H9 (cell line): ENCODE measurements at regions not wholly inside any gene's neighbourhood (a gene's known extent, or its start where the extent isn't known, plus 50 kb on each side); places are given as distances from the start of the nearest gene placed in this dataset.

Experiments
- DNase-seq: peaks from one replicate; pipeline ENCODE4 v3.0.0-alpha.2; 2017
- H2AFZ ChIP-seq: one replicate; pipeline ENCODE4 v1.6.1; 2013; ENCODE audit warnings: mild to moderate bottlenecking, low read length, control low read depth, moderate library complexity
- H2AK5ac ChIP-seq: 2 replicates; pipeline ENCODE4 v1.6.1; 2013; ENCODE audit warnings: low read length, control low read depth, mixed read lengths; ENCODE audit not compliant: insufficient read length
- H2BK120ac ChIP-seq: one replicate; pipeline ENCODE4 v1.6.1; 2013; ENCODE audit warnings: low read depth, mild to moderate bottlenecking, low read length, control low read depth, inconsistent platforms; ENCODE audit not compliant: poor library complexity, severe bottlenecking
- H2BK12ac ChIP-seq: 2 replicates; pipeline ENCODE4 v1.6.1; 2013; ENCODE audit warnings: low read length, control low read depth, mixed read lengths, low read depth; ENCODE audit not compliant: insufficient read length
- H2BK15ac ChIP-seq: 2 replicates; pipeline ENCODE4 v1.6.1; 2013; ENCODE audit warnings: low read depth, low read length, control low read depth
- H2BK20ac ChIP-seq: one replicate; pipeline ENCODE4 v1.6.1; 2013; ENCODE audit warnings: low read depth, mild to moderate bottlenecking, low read length, control low read depth, inconsistent platforms; ENCODE audit not compliant: poor library complexity, severe bottlenecking
- H2BK5ac ChIP-seq: 2 replicates; pipeline ENCODE4 v1.6.1; 2013; ENCODE audit warnings: low read length, control low read depth, mixed read lengths; ENCODE audit not compliant: insufficient read length
- H3K14ac ChIP-seq: 2 replicates; pipeline ENCODE4 v1.6.1; 2013; ENCODE audit warnings: low read length, control low read depth; ENCODE audit not compliant: insufficient read depth
- H3K18ac ChIP-seq: 2 replicates; pipeline ENCODE4 v1.6.1; 2013; ENCODE audit warnings: low read depth, mild to moderate bottlenecking, mixed read lengths, low read length, control low read depth; ENCODE audit not compliant: insufficient read length
- H3K23ac ChIP-seq: 2 replicates; pipeline ENCODE4 v1.6.1; 2013; ENCODE audit warnings: low read length, control low read depth, mixed read lengths, low read depth; ENCODE audit not compliant: insufficient read length
- H3K23me2 ChIP-seq: 2 replicates; pipeline ENCODE4 v1.6.1; 2013; ENCODE audit warnings: low read depth, mild to moderate bottlenecking, mixed read lengths, low read length, control low read depth; ENCODE audit not compliant: insufficient read length, poor library complexity, severe bottlenecking
- H3K27ac ChIP-seq: 2 replicates; pipeline ENCODE4 v1.5.1; 2013; ENCODE audit warnings: low read length, control low read depth, mixed read lengths, low read depth; ENCODE audit not compliant: insufficient read length
- H3K27me3 ChIP-seq: 2 replicates; pipeline ENCODE4 v1.6.1; 2013; ENCODE audit warnings: low read length, control low read depth, inconsistent platforms; ENCODE audit not compliant: insufficient read depth
- H3K4ac ChIP-seq: 2 replicates; pipeline ENCODE4 v1.6.1; 2013; ENCODE audit warnings: low read depth, mild to moderate bottlenecking, control low read depth, inconsistent platforms, low read length, moderate library complexity
- H3K4me1 ChIP-seq: 2 replicates; pipeline ENCODE4 v1.6.1; 2013; ENCODE audit warnings: low read length, control low read depth, inconsistent platforms; ENCODE audit not compliant: insufficient read depth
- H3K4me2 ChIP-seq: 2 replicates; pipeline ENCODE4 v1.6.1; 2013; ENCODE audit warnings: low read length, control low read depth, mixed read lengths; ENCODE audit not compliant: insufficient read length, insufficient read depth
- H3K56ac ChIP-seq: 2 replicates; pipeline ENCODE4 v1.6.1; 2013; ENCODE audit warnings: low read depth, mild to moderate bottlenecking, mixed read lengths, low read length, control low read depth; ENCODE audit not compliant: insufficient read length
- H3K79me1 ChIP-seq: 2 replicates; pipeline ENCODE4 v1.6.1; 2013; ENCODE audit warnings: low read depth, mild to moderate bottlenecking, moderate library complexity, low read length, control low read depth, inconsistent platforms; ENCODE audit not compliant: insufficient read depth, poor library complexity, severe bottlenecking
- H3K79me2 ChIP-seq: 2 replicates; pipeline ENCODE4 v1.6.1; 2013; ENCODE audit warnings: low read length, control low read depth, inconsistent platforms; ENCODE audit not compliant: insufficient read depth
- H3K9ac ChIP-seq: 2 replicates; pipeline ENCODE4 v1.6.1; 2013; ENCODE audit warnings: low read length, control low read depth, mixed read lengths; ENCODE audit not compliant: insufficient read length; ENCODE audit errors: extremely low read depth
- H3K9me3 ChIP-seq: one replicate; pipeline ENCODE4 v1.6.1; 2013; ENCODE audit warnings: low read depth, low read length, inconsistent platforms; ENCODE audit not compliant: control insufficient read depth
- H3T11ph ChIP-seq: one replicate; pipeline ENCODE4 v1.6.1; 2013; ENCODE audit warnings: mild to moderate bottlenecking, low read length, control low read depth, inconsistent platforms
- H4K20me1 ChIP-seq: one replicate; pipeline ENCODE4 v1.6.1; 2013; ENCODE audit not compliant: control insufficient read depth, insufficient read length, insufficient read depth
- H4K5ac ChIP-seq: 2 replicates; pipeline ENCODE4 v1.6.1; 2013; ENCODE audit warnings: low read depth, mild to moderate bottlenecking, mixed read lengths, low read length, control low read depth; ENCODE audit not compliant: insufficient read length
- H4K8ac ChIP-seq: replicated peaks from 2 replicates; pipeline ENCODE4 v1.6.1; 2013; ENCODE audit warnings: low read length, control low read depth, mixed read lengths, low read depth; ENCODE audit not compliant: insufficient read length
- H4K91ac ChIP-seq: 2 replicates; pipeline ENCODE4 v1.6.1; 2013; ENCODE audit warnings: low read depth, mild to moderate bottlenecking, moderate library complexity, mixed read lengths, low read length, control low read depth; ENCODE audit not compliant: insufficient read length
- H3K27ac Mint-ChIP-seq, 3 experiments: 2 replicates in 2 of 3; 3 replicates in 1 of 3; pipeline ENCODE4 v1.8.0; 2020 to 2021; ENCODE audit warnings: mixed read lengths in 3 of 3, mild to moderate bottlenecking in 1 of 3, moderate library complexity in 1 of 3
- H3K27me3 Mint-ChIP-seq: 2 replicates; pipeline ENCODE4 v1.8.0; 2021; ENCODE audit warnings: low read depth, mild to moderate bottlenecking, moderate library complexity, mixed read lengths
- H3K36me3 Mint-ChIP-seq, 3 experiments: 2 replicates in 2 of 3; 3 replicates in 1 of 3; pipeline ENCODE4 v1.8.0; 2020 to 2021; ENCODE audit warnings: low read depth in 3 of 3, mixed read lengths in 3 of 3; ENCODE audit not compliant: insufficient read depth in 1 of 3
- H3K4me1 Mint-ChIP-seq, 2 experiments: 2 replicates each; pipeline ENCODE4 v1.8.0; 2020; ENCODE audit warnings: mixed read lengths in 2 of 2
- H3K4me3 Mint-ChIP-seq, 2 experiments: 2 replicates in 1 of 2; 3 replicates in 1 of 2; pipeline ENCODE4 v1.8.0; 2020 to 2021; ENCODE audit warnings: mild to moderate bottlenecking in 2 of 2, mixed read lengths in 2 of 2, moderate library complexity in 1 of 2
- H3K9me3 Mint-ChIP-seq, 2 experiments: 2 replicates in 1 of 2; 3 replicates in 1 of 2; pipeline ENCODE4 v1.8.0; 2020; ENCODE audit warnings: mild to moderate bottlenecking in 2 of 2, mixed read lengths in 2 of 2, moderate library complexity in 1 of 2
- CTCF ChIP-seq: fragments of 200-600 bp; sonication (generic); conservative IDR thresholded peaks from 3 replicates; pipeline ENCODE4 v1.8.0; 2021; ENCODE audit warnings: antibody characterized with exemption, mild to moderate bottlenecking
- WGBS: extraction: QIAGEN DNeasy Blood & Tissue Kit; methylation state at CpG from one replicate; pipeline ENCODE4 v1.1.7; 2013; ENCODE audit warnings: missing lambda C conversion rate, low lambda C conversion rate, mixed read lengths; ENCODE audit not compliant: insufficient read length; ENCODE audit errors: extremely low coverage; 5-methylcytosine and 5-hydroxymethylcytosine counted together

GRCh38 chr13:37417060-37417441, 181.5 kb downstream of the POSTN start:
- Mint-ChIP-seq H3K4me1 (peaks cover 4% of the 10 kb centered on the region in 2 experiments; a peak in 2 of 4 replicates), H3K9me3 (no peaks in the 10 kb centered on the region), H3K36me3 (no peaks in the 10 kb centered on the region; a peak in 1 of 7 replicates), H3K27ac (no peak overlapping the region), H3K27me3 (no peaks in the 10 kb centered on the region), H3K4me3 (no peak overlapping the region)
- Histone ChIP-seq H3K23me2 (no peaks in the 10 kb centered on the region), H3K18ac (no peak overlapping the region), H3K27me3 (no peaks in the 10 kb centered on the region), H2BK20ac (no peak overlapping the region), H2BK15ac (no peak overlapping the region), H2BK12ac (no peak overlapping the region), H3K23ac (no peak overlapping the region), H3K4ac (no peak overlapping the region), H2AK5ac (no peak overlapping the region), H2AFZ (no peak overlapping the region), H4K91ac (no peak overlapping the region), H3K79me2 (no peaks in the 10 kb centered on the region), H3K56ac (no peak overlapping the region), H4K5ac (no peak overlapping the region), H3K9me3 (no peaks in the 10 kb centered on the region), H3K9ac (no peak overlapping the region), H2BK5ac (no peak overlapping the region), H3T11ph (no peak overlapping the region), H3K27ac (no peak overlapping the region), H3K4me1 (no peaks in the 10 kb centered on the region), H4K20me1 (no peaks in the 10 kb centered on the region), H2BK120ac (no peak overlapping the region), H3K79me1 (no peaks in the 10 kb centered on the region), H4K8ac (no peak overlapping the region), H3K14ac (no peak overlapping the region), H3K4me2 (no peak overlapping the region)
- WGBS = no CpG with 5 or more reads among the region's 3 CpGs
- TF ChIP-seq CTCF = no peak
- DNase-seq = no peak
